ENCODE measurements at regions not wholly inside any gene's neighbourhood (a gene's known extent, or its start where the extent isn't known, plus 50 kb on each side); places are given as distances from the start of the nearest gene placed in this dataset.

GRCh38 chr11:70628176-70628854 is 230.0 kb downstream of the CTTN start:
- no peak overlapping the region for H3K27ac ChIP-seq (ENCODE audit: low read depth, low read length)
- WGBS (ENCODE audit: insufficient coverage) = 87% methylated on average over 14 of the region's 19 CpGs
- DNase-seq (ENCODE audit: low read depth in 4 of 6, low spot score in 6 of 6) = no peak
- peaks cover 73% of the 10 kb centered on the region for H3K4me1 ChIP-seq (ENCODE audit: control insufficient read depth, insufficient read depth, low read length)
- H3K9me3 ChIP-seq (ENCODE audit: control insufficient read depth, insufficient read depth, low read length) = no peaks in the 10 kb centered on the region
- H3K4me3 ChIP-seq (ENCODE audit: low read depth, low read length) = no peak overlapping the region
- no peaks in the 10 kb centered on the region for H3K27me3 ChIP-seq (ENCODE audit: control insufficient read depth, insufficient read depth, low read length)
- H3K36me3 ChIP-seq (ENCODE audit: control insufficient read depth, insufficient read depth, low read length) = peaks cover 10% of the 10 kb centered on the region

DNA sequence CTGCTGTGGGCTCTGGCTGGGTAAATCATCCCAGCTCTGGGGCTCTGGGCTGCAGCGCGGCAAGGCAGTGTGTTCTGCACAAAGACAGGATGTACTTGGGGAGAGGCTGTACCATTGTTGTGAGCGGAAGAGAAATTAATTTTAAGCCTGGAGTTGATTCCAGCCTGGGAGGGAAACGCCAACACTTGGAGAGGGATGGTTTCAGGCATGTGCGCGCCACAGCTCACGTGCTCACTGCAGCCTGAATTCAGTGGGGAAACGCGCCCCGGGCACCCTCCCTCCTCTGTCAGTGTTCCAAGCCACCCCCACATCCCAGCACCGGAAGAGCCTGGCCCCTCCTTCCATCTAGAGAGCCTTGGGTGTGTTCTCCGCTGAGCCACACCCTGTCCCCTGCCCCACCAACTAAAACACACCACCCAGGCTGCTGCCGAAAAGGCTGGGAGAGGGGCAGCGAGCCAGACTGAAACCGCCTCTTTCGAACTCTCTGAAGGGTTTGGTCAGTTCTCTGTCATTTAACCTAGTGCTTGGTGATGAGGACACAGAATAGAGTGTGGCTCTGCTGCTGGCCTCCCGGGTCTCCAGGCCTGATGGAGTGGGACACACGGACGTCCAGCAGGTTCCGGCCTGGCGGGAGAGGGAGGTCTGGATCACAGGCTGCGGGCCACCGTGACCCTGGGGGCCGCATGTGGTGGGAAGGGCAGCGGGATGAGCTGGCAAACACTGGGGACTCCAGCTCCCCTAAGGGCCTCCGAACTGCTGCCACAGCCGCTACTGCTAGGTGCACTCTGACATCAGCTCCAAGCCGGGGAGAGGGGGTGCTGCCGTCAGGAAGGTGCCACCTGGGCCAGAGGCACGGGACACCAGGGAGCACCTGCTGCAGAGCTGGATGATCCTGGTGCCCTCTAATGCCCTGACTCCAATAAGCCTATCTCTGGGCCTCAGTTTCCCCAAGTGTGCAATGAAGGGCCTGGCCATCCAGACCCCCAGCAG is 230.8 kb downstream of the CTTN start:
- 53% methylated on average over 30 of the region's 30 CpGs for WGBS (ENCODE audit: insufficient coverage)
- no peaks in the 10 kb centered on the region for H3K27me3 ChIP-seq (ENCODE audit: control insufficient read depth, insufficient read depth, low read length)
- peak in 2 of 6 donors; percentile 70 to 78 for DNase-seq (ENCODE audit: low read depth in 4 of 6, low spot score in 6 of 6)
- no peak overlapping the region for H3K27ac ChIP-seq (ENCODE audit: low read depth, low read length)
- H3K36me3 ChIP-seq (ENCODE audit: control insufficient read depth, insufficient read depth, low read length) = peaks cover 10% of the 10 kb centered on the region
- H3K4me1 ChIP-seq (ENCODE audit: control insufficient read depth, insufficient read depth, low read length) = peaks cover 70% of the 10 kb centered on the region
- no peak overlapping the region for H3K4me3 ChIP-seq (ENCODE audit: low read depth, low read length)
- no peaks in the 10 kb centered on the region for H3K9me3 ChIP-seq (ENCODE audit: control insufficient read depth, insufficient read depth, low read length)

- Histone ChIP-seq H3K4me3 (ENCODE audit: low read depth, low read length) (no peak overlapping the region), H3K36me3 (ENCODE audit: control insufficient read depth, insufficient read depth, low read length) (peaks cover 10% of the 10 kb centered on the region), H3K27me3 (ENCODE audit: control insufficient read depth, insufficient read depth, low read length) (no peaks in the 10 kb centered on the region), H3K9me3 (ENCODE audit: control insufficient read depth, insufficient read depth, low read length) (no peaks in the 10 kb centered on the region), H3K27ac (ENCODE audit: low read depth, low read length) (no peak overlapping the region), H3K4me1 (ENCODE audit: control insufficient read depth, insufficient read depth, low read length) (peaks cover 61% of the 10 kb centered on the region)
- DNase-seq (ENCODE audit: low read depth in 4 of 6, low spot score in 6 of 6) = no peak
- WGBS (ENCODE audit: insufficient coverage) = 94% methylated on average over 9 of the region's 9 CpGs
Observed at GRCh38 chr11:70630068-70630467, 231.7 kb downstream of the CTTN start.

DNA sequence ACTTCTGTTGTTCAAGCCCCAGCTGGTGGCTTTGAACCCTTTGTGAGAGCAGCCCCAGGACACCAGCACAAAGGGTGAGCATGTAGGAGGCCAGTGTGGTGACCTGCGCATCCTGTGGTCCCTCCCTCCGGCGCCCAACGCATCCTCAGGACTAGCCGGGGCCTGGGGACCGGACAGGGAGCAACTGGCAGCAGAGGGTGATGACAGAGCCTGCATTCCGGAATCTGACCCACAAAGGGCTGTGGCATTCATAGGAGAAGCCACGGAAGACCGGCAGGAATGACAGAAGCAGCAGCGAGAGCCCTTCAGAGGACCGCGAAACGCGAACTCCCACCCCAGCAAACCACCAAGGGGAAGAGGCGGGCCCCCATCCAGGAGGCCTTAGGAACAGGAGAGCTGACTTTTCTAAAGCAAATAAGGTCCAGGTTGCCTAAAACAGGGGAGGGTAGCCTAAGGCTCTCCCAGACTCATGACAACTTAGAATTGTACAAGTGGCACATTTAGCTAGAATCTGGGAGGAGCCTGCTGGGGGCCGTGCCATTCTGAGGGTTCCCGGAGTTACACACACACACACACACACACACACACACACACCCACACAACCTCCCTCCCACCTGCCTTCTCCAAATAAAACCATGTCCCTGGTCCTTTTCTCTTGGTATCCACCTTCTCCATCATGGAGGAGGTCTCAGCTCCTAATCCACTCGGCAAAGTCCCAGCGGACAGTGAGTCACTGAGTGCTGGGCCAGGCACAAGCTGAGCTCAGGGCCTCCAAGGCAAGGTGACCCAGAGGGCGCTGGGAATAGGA is 232.7 kb downstream of the CTTN start:
- DNase-seq (ENCODE audit: low read depth in 4 of 6, low spot score in 6 of 6) = no peak
- 88% methylated on average over 17 of the region's 20 CpGs for WGBS (ENCODE audit: insufficient coverage)
- H3K36me3 ChIP-seq (ENCODE audit: control insufficient read depth, insufficient read depth, low read length) = peaks cover 10% of the 10 kb centered on the region
- H3K4me3 ChIP-seq (ENCODE audit: low read depth, low read length) = no peak overlapping the region
- H3K4me1 ChIP-seq (ENCODE audit: control insufficient read depth, insufficient read depth, low read length) = peaks cover 51% of the 10 kb centered on the region
- H3K9me3 ChIP-seq (ENCODE audit: control insufficient read depth, insufficient read depth, low read length) = no peaks in the 10 kb centered on the region
- no peaks in the 10 kb centered on the region for H3K27me3 ChIP-seq (ENCODE audit: control insufficient read depth, insufficient read depth, low read length)
- no peak overlapping the region for H3K27ac ChIP-seq (ENCODE audit: low read depth, low read length)

- Histone ChIP-seq H3K4me3 (ENCODE audit: low read depth, low read length) (no peak overlapping the region), H3K27me3 (ENCODE audit: control insufficient read depth, insufficient read depth, low read length) (no peaks in the 10 kb centered on the region), H3K9me3 (ENCODE audit: control insufficient read depth, insufficient read depth, low read length) (no peaks in the 10 kb centered on the region), H3K4me1 (ENCODE audit: control insufficient read depth, insufficient read depth, low read length) (peaks cover 45% of the 10 kb centered on the region), H3K36me3 (ENCODE audit: control insufficient read depth, insufficient read depth, low read length) (peaks cover 10% of the 10 kb centered on the region), H3K27ac (ENCODE audit: low read depth, low read length) (no peak overlapping the region)
- 75% methylated on average over 12 of the region's 13 CpGs for WGBS (ENCODE audit: insufficient coverage)
- peak in 1 of 6 donors; percentile 24 for DNase-seq (ENCODE audit: low read depth in 4 of 6, low spot score in 6 of 6)
Observed at GRCh38 chr11:70631624-70632047, 233.3 kb downstream of the CTTN start.

DNA sequence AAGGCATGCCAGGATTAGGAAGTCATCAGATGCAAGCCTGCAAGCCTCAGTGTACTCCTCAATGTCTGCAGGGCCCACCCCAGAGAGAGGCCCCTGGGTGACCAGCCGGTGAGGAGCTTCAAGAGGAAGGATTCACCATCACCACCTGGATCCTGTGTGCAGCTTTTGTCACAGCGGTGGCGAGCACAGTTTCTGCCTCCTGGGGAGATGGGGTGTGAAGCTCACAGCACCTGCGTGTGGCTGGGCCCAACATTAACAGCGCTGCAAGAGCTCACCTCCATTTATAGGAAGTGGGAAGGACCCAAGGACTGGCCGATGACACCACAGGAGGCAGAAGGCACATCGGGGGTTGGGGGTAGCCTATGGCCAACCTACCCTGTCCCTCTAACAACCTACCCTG is 235.3 kb downstream of the CTTN start:
- no peaks in the 10 kb centered on the region for H3K9me3 ChIP-seq (ENCODE audit: control insufficient read depth, insufficient read depth, low read length)
- WGBS (ENCODE audit: insufficient coverage) = 87% methylated on average over 4 of the region's 7 CpGs
- no peak for DNase-seq (ENCODE audit: low read depth in 4 of 6, low spot score in 6 of 6)
- peaks cover 10% of the 10 kb centered on the region for H3K36me3 ChIP-seq (ENCODE audit: control insufficient read depth, insufficient read depth, low read length)
- H3K4me1 ChIP-seq (ENCODE audit: control insufficient read depth, insufficient read depth, low read length) = peaks cover 50% of the 10 kb centered on the region
- no peaks in the 10 kb centered on the region for H3K27me3 ChIP-seq (ENCODE audit: control insufficient read depth, insufficient read depth, low read length)
- H3K27ac ChIP-seq (ENCODE audit: low read depth, low read length) = no peak overlapping the region
- H3K4me3 ChIP-seq (ENCODE audit: low read depth, low read length) = no peak overlapping the region

DNA sequence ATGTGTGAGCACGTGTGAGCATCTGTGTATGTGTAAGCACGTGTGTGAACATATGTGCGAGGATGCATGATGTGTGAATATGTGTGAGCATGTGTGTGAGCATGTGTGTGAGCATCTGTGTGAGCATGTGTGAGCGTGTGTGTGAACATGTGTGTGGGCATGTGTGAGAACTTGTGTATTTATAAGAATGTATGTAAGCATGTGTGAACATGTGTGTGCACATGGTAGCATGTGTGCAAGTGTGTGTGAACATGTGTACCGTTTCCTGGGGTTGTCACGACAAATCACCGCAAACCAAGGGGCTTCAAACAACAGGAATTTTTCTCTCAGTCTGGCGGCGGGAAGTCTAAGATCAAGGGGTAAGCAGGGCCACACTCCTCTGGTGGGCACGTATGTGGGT is 238.3 kb downstream of the CTTN start:
- no peak overlapping the region for H3K4me3 ChIP-seq (ENCODE audit: low read depth, low read length)
- no peak for DNase-seq (ENCODE audit: low read depth in 4 of 6, low spot score in 6 of 6)
- H3K4me1 ChIP-seq (ENCODE audit: control insufficient read depth, insufficient read depth, low read length) = peaks cover 37% of the 10 kb centered on the region
- 94% methylated on average over 8 of the region's 10 CpGs for WGBS (ENCODE audit: insufficient coverage)
- no peaks in the 10 kb centered on the region for H3K9me3 ChIP-seq (ENCODE audit: control insufficient read depth, insufficient read depth, low read length)
- H3K36me3 ChIP-seq (ENCODE audit: control insufficient read depth, insufficient read depth, low read length) = peaks cover 4% of the 10 kb centered on the region
- H3K27ac ChIP-seq (ENCODE audit: low read depth, low read length) = no peak overlapping the region
- no peaks in the 10 kb centered on the region for H3K27me3 ChIP-seq (ENCODE audit: control insufficient read depth, insufficient read depth, low read length)

- peaks cover 4% of the 10 kb centered on the region for H3K36me3 ChIP-seq (ENCODE audit: control insufficient read depth, insufficient read depth, low read length)
- no peak for DNase-seq (ENCODE audit: low read depth in 4 of 6, low spot score in 6 of 6)
- peak overlapping the region; percentile 59 for H3K27ac ChIP-seq (ENCODE audit: low read depth, low read length)
- WGBS (ENCODE audit: insufficient coverage) = 67% methylated on average over 14 of the region's 16 CpGs
- no peaks in the 10 kb centered on the region for H3K9me3 ChIP-seq (ENCODE audit: control insufficient read depth, insufficient read depth, low read length)
- H3K4me1 ChIP-seq (ENCODE audit: control insufficient read depth, insufficient read depth, low read length) = peaks cover 42% of the 10 kb centered on the region
- H3K4me3 ChIP-seq (ENCODE audit: low read depth, low read length) = no peak overlapping the region
- H3K27me3 ChIP-seq (ENCODE audit: control insufficient read depth, insufficient read depth, low read length) = no peaks in the 10 kb centered on the region
Observed at GRCh38 chr11:70637186-70637800, 239.0 kb downstream of the CTTN start.
